BJ (cell line): ENCODE measurements at regions not wholly inside any gene's neighbourhood (a gene's known extent, or its start where the extent isn't known, plus 50 kb on each side); places are given as distances from the start of the nearest gene placed in this dataset.

Experiments
- CTCF ChIA-PET: fragments of 350-600 bp; formaldehyde crosslinking; extraction: SDS; loops from one replicate; lab custom pipeline; 2021; ENCODE audit warnings: antibody characterized with exemption, inconsistent platforms; lab: Yijun Ruan, JAX
- POLR2A ChIA-PET: fragments of 300-600 bp; sonication (Branson Sonifier 250); formaldehyde crosslinking; extraction: SDS; loops from one replicate; lab custom pipeline; 2021; ENCODE audit warnings: antibody characterized with exemption; lab: Charles Lee
- DNase-seq: peaks from one replicate; pipeline ENCODE4 v3.0.0-alpha.2; 2011; ENCODE audit warnings: low read depth
- H3K27me3 ChIP-seq: 2 replicates; pipeline ENCODE4 v1.6.0; 2011; ENCODE audit warnings: low read length; ENCODE audit not compliant: control insufficient read depth, insufficient read depth
- H3K36me3 ChIP-seq: 2 replicates; pipeline ENCODE4 v1.5.1; 2011; ENCODE audit warnings: low read length; ENCODE audit not compliant: control insufficient read depth, insufficient read depth
- H3K4me3 ChIP-seq: 2 replicates; pipeline ENCODE4 v1.5.1; 2011; ENCODE audit warnings: low read depth, mild to moderate bottlenecking, control low read depth, low read length
- CTCF ChIP-seq: IDR thresholded peaks from 2 replicates; pipeline ENCODE4 v1.5.1; 2011; ENCODE audit warnings: low read depth, mild to moderate bottlenecking, control low read depth, inconsistent platforms, low read length, moderate library complexity; ENCODE audit not compliant: insufficient read depth

GRCh38 chr13:90585392-90585791 lies 762.1 kb upstream of the MIR17HG start:
- DNase-seq = no peak
- H3K36me3 ChIP-seq = no peaks in the 10 kb centered on the region
- TF ChIP-seq CTCF = no peak
- H3K27me3 ChIP-seq = no peaks in the 10 kb centered on the region
- CTCF ChIA-PET = no interaction called here
- H3K4me3 ChIP-seq = no peak overlapping the region
- POLR2A ChIA-PET = no interaction called here

GRCh38 chr13:90591260-90591926 lies 756.1 kb upstream of the MIR17HG start:
- no peak for TF ChIP-seq CTCF
- Histone ChIP-seq H3K27me3 (no peaks in the 10 kb centered on the region), H3K4me3 (no peak overlapping the region), H3K36me3 (no peaks in the 10 kb centered on the region)
- ChIA-PET POLR2A (no interaction called here), CTCF (no interaction called here)
- no peak for DNase-seq

DNA sequence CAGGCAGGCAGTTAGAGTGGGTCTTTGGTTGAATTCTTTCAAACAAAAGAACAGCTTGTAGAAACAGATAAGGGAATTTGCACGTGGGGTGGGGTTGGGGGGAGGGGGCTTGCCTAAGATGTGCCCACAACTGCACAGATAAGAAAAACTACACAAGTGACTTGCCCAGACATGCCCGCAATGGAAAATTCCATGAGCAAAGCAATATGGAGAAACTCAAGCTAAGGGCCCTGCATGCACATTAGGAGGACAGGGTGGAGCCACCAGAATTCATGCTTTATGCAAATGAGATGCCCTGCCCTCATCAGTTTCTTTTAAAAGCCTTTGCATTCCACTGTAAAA lies 755.6 kb upstream of the MIR17HG start:
- ChIA-PET CTCF (no interaction called here), POLR2A (no interaction called here)
- H3K4me3 ChIP-seq = no peak overlapping the region
- no peak for DNase-seq
- H3K36me3 ChIP-seq = no peaks in the 10 kb centered on the region
- no peak for TF ChIP-seq CTCF
- no peaks in the 10 kb centered on the region for H3K27me3 ChIP-seq

- ChIA-PET POLR2A (no interaction called here), CTCF (no interaction called here)
- Histone ChIP-seq H3K4me3 (no peak overlapping the region), H3K27me3 (no peaks in the 10 kb centered on the region), H3K36me3 (no peaks in the 10 kb centered on the region)
- no peak for DNase-seq
- no peak for TF ChIP-seq CTCF
These were observed 754.5 kb upstream of the MIR17HG start for GRCh38 chr13:90592943-90593342.

- ChIA-PET CTCF (no interaction called here), POLR2A (no interaction called here)
- no peaks in the 10 kb centered on the region for H3K36me3 ChIP-seq
- DNase-seq = peak; percentile 3
- no peaks in the 10 kb centered on the region for H3K27me3 ChIP-seq
- H3K4me3 ChIP-seq = no peak overlapping the region
- TF ChIP-seq CTCF = no peak
These were observed 752.8 kb upstream of the MIR17HG start for GRCh38 chr13:90594681-90595080.
